GM23338 (cell line): ENCODE measurements at regions not wholly inside any gene's neighbourhood (a gene's known extent, or its start where the extent isn't known, plus 50 kb on each side); places are given as distances from the start of the nearest gene placed in this dataset.

ENCODE experiments used
- ATAC-seq: fragments of 200-7000 bp; cut with Tn5 transposase; 3 replicates; pipeline ENCODE4 v1.9.1; 2020
- DNase-seq: peaks from one replicate; pipeline ENCODE4 v3.0.0-alpha.2; 2015; ENCODE audit warnings: low spot score
- H2AFZ ChIP-seq: fragments of 200-600 bp; sonication (generic); 2 replicates; pipeline ENCODE4 v1.8.0; 2016; ENCODE audit warnings: antibody characterized with exemption, mild to moderate bottlenecking, moderate library complexity
- H3F3A ChIP-seq: fragments of 200-600 bp; sonication (generic); replicated peaks from 2 replicates; pipeline ENCODE4 v1.8.0; 2017; ENCODE audit warnings: antibody characterized with exemption, mixed run types, low read depth
- H3K27ac ChIP-seq: fragments of 200-600 bp; sonication (generic); 2 replicates; pipeline ENCODE4 v1.6.1; 2016; ENCODE audit warnings: low read depth
- H3K27me3 ChIP-seq: fragments of 200-600 bp; sonication (generic); 2 replicates; pipeline ENCODE4 v1.8.0; 2016; ENCODE audit warnings: mild to moderate bottlenecking, mixed run types, moderate library complexity; ENCODE audit not compliant: insufficient read depth
- H3K36me3 ChIP-seq: fragments of 200-600 bp; sonication (generic); 2 replicates; pipeline ENCODE4 v1.8.0; 2016; ENCODE audit warnings: mild to moderate bottlenecking; ENCODE audit not compliant: insufficient read depth
- H3K4me1 ChIP-seq: fragments of 200-600 bp; sonication (generic); 2 replicates; pipeline ENCODE4 v1.8.0; 2016; ENCODE audit warnings: mild to moderate bottlenecking, moderate library complexity; ENCODE audit not compliant: insufficient read depth
- H3K4me2 ChIP-seq: fragments of 200-600 bp; sonication (generic); 2 replicates; pipeline ENCODE4 v1.7.1; 2017; ENCODE audit warnings: mixed run types
- H3K4me3 ChIP-seq: fragments of 200-600 bp; sonication (generic); 2 replicates; pipeline ENCODE4 v1.6.1; 2016; ENCODE audit warnings: mixed run types
- H3K79me2 ChIP-seq: fragments of 200-600 bp; sonication (generic); replicated peaks from 2 replicates; pipeline ENCODE4 v1.8.0; 2017; ENCODE audit warnings: mild to moderate bottlenecking; ENCODE audit not compliant: insufficient read depth
- H3K9me2 ChIP-seq: fragments of 200-600 bp; sonication (generic); 2 replicates; pipeline ENCODE4 v1.8.0; 2017; ENCODE audit not compliant: insufficient read depth
- H4K20me1 ChIP-seq: fragments of 200-600 bp; sonication (generic); replicated peaks from 2 replicates; pipeline ENCODE4 v1.8.0; 2017; ENCODE audit warnings: mild to moderate bottlenecking; ENCODE audit not compliant: insufficient read depth
- H3K27ac Mint-ChIP-seq: 2 replicates; pipeline ENCODE4 v1.8.0; 2020; ENCODE audit warnings: inconsistent platforms, mild to moderate bottlenecking, moderate library complexity, mixed read lengths
- H3K27me3 Mint-ChIP-seq: 3 replicates; pipeline ENCODE4 v1.8.0; 2022; ENCODE audit warnings: low read depth, mild to moderate bottlenecking, moderate library complexity, mixed read lengths, inconsistent platforms; ENCODE audit not compliant: insufficient read depth, poor library complexity
- H3K36me3 Mint-ChIP-seq: 3 replicates; pipeline ENCODE4 v1.8.0; 2021; ENCODE audit warnings: low read depth, mild to moderate bottlenecking, inconsistent platforms, moderate library complexity, mixed read lengths
- H3K4me1 Mint-ChIP-seq: 3 replicates; pipeline ENCODE4 v1.8.0; 2020; ENCODE audit warnings: mild to moderate bottlenecking, inconsistent platforms, mixed read lengths
- H3K4me3 Mint-ChIP-seq: 3 replicates; pipeline ENCODE4 v1.8.0; 2021; ENCODE audit warnings: moderate library complexity, mild to moderate bottlenecking, inconsistent platforms, mixed read lengths
- H3K9me3 Mint-ChIP-seq: 3 replicates; pipeline ENCODE4 v1.8.0; 2020; ENCODE audit warnings: moderate library complexity, mild to moderate bottlenecking, inconsistent platforms, mixed read lengths
- CREB1 ChIP-seq: fragments of 250-450 bp; sonication (Bioruptor Pico); IDR thresholded peaks from 2 replicates; pipeline ENCODE4 v1.5.0; 2020; ENCODE audit warnings: low read depth, mild to moderate bottlenecking, moderate library complexity
- EZH2phosphoT487 ChIP-seq: fragments of 200-600 bp; sonication (generic); IDR thresholded peaks from one replicate; pipeline ENCODE4 v1.8.1; 2018; ENCODE audit warnings: antibody characterized with exemption; ENCODE audit not compliant: unreplicated experiment
- JUNB ChIP-seq: IDR thresholded peaks from one replicate; pipeline ENCODE4 v1.6.1; 2016; ENCODE audit warnings: antibody characterized with exemption; ENCODE audit not compliant: unreplicated experiment
- STAT1 ChIP-seq: IDR thresholded peaks from one replicate; pipeline ENCODE4 v1.6.1; 2016; ENCODE audit warnings: antibody characterized with exemption; ENCODE audit not compliant: unreplicated experiment
- ZNF331 ChIP-seq: fragments of 250-450 bp; sonication (Bioruptor Pico); IDR thresholded peaks from 2 replicates; pipeline ENCODE4 v1.5.0; 2020; ENCODE audit warnings: low read depth, mild to moderate bottlenecking, moderate library complexity
- TF ChIP-seq, protein P1 (sequence below): fragments of 250-450 bp; sonication (Bioruptor Pico); IDR thresholded peaks from 2 replicates; pipeline ENCODE4 v1.5.0; 2020; ENCODE audit warnings: mild to moderate bottlenecking, moderate library complexity
- TF ChIP-seq, protein P2 (sequence below): IDR thresholded peaks from 2 replicates; pipeline ENCODE4 v1.6.1; 2016; ENCODE audit warnings: antibody characterized with exemption

DNA sequence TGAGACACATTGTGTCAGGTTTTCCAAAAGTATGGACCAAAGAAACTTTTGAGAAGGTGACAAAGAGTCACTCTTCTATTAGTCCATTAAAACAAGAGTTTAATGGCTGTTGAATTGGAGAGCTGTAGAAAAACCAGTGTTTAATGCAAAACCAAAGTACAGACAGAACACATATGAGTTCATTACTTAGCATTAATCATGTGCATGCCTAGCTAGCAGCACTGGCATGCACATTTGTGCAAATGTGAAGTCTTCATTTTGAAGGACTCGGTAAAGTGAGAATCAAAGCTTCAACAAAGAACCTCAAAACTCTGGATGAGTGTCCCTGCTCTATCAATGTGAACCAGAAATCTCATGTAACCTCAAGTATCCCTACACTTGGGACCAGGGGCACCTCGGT, 256.3 kb upstream of the PPARGC1A start (continued):
- TF ChIP-seq, protein P1, sequence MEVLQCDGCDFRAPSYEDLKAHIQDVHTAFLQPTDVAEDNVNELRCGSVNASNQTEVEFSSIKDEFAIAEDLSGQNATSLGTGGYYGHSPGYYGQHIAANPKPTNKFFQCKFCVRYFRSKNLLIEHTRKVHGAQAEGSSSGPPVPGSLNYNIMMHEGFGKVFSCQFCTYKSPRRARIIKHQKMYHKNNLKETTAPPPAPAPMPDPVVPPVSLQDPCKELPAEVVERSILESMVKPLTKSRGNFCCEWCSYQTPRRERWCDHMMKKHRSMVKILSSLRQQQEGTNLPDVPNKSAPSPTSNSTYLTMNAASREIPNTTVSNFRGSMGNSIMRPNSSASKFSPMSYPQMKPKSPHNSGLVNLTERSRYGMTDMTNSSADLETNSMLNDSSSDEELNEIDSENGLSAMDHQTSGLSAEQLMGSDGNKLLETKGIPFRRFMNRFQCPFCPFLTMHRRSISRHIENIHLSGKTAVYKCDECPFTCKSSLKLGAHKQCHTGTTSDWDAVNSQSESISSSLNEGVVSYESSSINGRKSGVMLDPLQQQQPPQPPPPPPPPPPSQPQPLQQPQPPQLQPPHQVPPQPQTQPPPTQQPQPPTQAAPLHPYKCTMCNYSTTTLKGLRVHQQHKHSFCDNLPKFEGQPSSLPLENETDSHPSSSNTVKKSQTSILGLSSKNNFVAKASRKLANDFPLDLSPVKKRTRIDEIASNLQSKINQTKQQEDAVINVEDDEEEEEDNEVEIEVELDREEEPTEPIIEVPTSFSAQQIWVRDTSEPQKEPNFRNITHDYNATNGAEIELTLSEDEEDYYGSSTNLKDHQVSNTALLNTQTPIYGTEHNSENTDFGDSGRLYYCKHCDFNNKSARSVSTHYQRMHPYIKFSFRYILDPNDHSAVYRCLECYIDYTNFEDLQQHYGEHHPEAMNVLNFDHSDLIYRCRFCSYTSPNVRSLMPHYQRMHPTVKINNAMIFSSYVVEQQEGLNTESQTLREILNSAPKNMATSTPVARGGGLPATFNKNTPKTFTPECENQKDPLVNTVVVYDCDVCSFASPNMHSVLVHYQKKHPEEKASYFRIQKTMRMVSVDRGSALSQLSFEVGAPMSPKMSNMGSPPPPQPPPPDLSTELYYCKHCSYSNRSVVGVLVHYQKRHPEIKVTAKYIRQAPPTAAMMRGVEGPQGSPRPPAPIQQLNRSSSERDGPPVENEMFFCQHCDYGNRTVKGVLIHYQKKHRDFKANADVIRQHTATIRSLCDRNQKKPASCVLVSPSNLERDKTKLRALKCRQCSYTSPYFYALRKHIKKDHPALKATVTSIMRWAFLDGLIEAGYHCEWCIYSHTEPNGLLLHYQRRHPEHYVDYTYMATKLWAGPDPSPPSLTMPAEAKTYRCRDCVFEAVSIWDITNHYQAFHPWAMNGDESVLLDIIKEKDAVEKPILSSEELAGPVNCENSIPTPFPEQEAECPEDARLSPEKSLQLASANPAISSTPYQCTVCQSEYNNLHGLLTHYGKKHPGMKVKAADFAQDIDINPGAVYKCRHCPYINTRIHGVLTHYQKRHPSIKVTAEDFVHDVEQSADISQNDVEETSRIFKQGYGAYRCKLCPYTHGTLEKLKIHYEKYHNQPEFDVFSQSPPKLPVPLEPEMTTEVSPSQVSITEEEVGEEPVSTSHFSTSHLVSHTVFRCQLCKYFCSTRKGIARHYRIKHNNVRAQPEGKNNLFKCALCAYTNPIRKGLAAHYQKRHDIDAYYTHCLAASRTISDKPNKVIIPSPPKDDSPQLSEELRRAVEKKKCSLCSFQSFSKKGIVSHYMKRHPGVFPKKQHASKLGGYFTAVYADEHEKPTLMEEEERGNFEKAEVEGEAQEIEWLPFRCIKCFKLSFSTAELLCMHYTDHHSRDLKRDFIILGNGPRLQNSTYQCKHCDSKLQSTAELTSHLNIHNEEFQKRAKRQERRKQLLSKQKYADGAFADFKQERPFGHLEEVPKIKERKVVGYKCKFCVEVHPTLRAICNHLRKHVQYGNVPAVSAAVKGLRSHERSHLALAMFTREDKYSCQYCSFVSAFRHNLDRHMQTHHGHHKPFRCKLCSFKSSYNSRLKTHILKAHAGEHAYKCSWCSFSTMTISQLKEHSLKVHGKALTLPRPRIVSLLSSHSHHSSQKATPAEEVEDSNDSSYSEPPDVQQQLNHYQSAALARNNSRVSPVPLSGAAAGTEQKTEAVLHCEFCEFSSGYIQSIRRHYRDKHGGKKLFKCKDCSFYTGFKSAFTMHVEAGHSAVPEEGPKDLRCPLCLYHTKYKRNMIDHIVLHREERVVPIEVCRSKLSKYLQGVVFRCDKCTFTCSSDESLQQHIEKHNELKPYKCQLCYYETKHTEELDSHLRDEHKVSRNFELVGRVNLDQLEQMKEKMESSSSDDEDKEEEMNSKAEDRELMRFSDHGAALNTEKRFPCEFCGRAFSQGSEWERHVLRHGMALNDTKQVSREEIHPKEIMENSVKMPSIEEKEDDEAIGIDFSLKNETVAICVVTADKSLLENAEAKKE: no peak
- TF ChIP-seq EZH2phosphoT487: no peak

DNA sequence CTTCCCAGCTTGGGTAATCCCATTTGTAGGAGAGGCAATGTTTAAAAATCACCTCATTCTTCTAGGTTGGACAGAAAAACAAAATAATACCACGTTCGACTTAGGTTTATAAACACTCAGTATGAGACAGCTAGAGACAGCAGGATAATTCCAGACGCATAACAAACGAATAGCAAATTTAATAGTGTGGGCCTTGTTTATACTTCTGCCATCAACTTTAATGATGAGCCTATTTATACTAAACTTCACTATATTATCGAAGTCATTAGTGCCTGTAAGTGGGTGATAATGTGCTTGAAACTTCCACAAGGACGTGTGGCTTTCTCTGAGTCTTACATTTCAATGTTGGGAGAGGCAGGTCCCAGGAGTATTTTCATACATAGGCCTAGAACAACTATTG, 255.7 kb upstream of the PPARGC1A start:
- Mint-ChIP-seq H3K27ac (no peak overlapping the region), H3K27me3 (no peaks in the 10 kb centered on the region), H3K4me3 (no peak overlapping the region), H3K36me3 (no peaks in the 10 kb centered on the region), H3K4me1 (peaks cover 5% of the 10 kb centered on the region; the same call in 1 of the 3 replicates), H3K9me3 (no peaks in the 10 kb centered on the region)
- no peaks in the 10 kb centered on the region for H3K79me2 ChIP-seq
- H3K4me1 ChIP-seq: no peaks in the 10 kb centered on the region
- ATAC-seq (no peak), DNase-seq (no peak)
- H3F3A ChIP-seq: no peaks in the 10 kb centered on the region
- H3K36me3 ChIP-seq: no peaks in the 10 kb centered on the region
- H2AFZ ChIP-seq: no peak overlapping the region
- no peaks in the 10 kb centered on the region for H3K27me3 ChIP-seq
- H3K4me3 ChIP-seq: no peak overlapping the region
- no peak overlapping the region for H3K27ac ChIP-seq
- H3K4me2 ChIP-seq: no peak overlapping the region
- H4K20me1 ChIP-seq: no peaks in the 10 kb centered on the region
- H3K9me2 ChIP-seq: 0 out of 2 replicates have a peak, but pooled peaks cover 5% of the 10 kb centered on the region
- no peak for TF ChIP-seq CREB1 (CRISPR knock-in tag)
- no peak for TF ChIP-seq ZNF331
- TF ChIP-seq, protein P1: no peak
- no peak for TF ChIP-seq STAT1
- TF ChIP-seq, protein P2, sequence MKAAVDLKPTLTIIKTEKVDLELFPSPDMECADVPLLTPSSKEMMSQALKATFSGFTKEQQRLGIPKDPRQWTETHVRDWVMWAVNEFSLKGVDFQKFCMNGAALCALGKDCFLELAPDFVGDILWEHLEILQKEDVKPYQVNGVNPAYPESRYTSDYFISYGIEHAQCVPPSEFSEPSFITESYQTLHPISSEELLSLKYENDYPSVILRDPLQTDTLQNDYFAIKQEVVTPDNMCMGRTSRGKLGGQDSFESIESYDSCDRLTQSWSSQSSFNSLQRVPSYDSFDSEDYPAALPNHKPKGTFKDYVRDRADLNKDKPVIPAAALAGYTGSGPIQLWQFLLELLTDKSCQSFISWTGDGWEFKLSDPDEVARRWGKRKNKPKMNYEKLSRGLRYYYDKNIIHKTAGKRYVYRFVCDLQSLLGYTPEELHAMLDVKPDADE: no peak
- TF ChIP-seq JUNB: no peak
- no peak for TF ChIP-seq EZH2phosphoT487
